ENCODE measurements at regions not wholly inside any gene's neighbourhood (a gene's known extent, or its start where the extent isn't known, plus 50 kb on each side); places are given as distances from the start of the nearest gene placed in this dataset.
"Not testable (repeated sequence)": the region's sequence is repeated elsewhere in the genome, so short reads cannot be mapped to it uniquely, and the experiment has no call there.

- no peak for DNase-seq
These were observed 79.1 kb upstream of the LCORL start for GRCh38 chr4:18100657-18101056.

DNA sequence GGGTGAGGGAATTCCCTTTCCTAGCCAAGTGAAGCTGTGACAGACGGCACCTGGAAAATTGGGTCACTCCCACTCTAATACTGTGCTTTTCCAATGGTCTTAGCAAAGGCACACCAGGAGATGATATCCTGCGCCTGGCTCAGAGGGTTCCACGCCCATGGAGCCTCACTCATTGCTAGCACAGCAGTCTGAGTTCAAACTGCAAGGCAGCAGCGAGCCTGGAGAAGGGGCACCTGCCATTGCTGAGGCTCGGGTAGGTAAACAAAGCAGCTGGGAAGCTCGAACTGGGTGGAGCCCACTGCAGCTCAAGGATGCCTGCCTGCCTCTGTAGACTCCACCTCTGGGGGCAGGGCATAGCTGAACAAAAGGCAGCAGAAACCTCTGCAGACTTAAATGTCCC is 68.9 kb upstream of the LCORL start:
- DNase-seq = not testable (repeated sequence)

- DNase-seq = no peak
These were observed 60.7 kb upstream of the LCORL start for GRCh38 chr4:18082236-18082635.

- DNase-seq = no peak
These were observed 60.2 kb upstream of the LCORL start for GRCh38 chr4:18081708-18082107.

- DNase-seq = no peak
These were observed 56.3 kb upstream of the LCORL start for GRCh38 chr4:18077808-18078207.

GRCh38 chr4:18075823-18076433 is 54.4 kb upstream of the LCORL start:
- DNase-seq = no peak

DNA sequence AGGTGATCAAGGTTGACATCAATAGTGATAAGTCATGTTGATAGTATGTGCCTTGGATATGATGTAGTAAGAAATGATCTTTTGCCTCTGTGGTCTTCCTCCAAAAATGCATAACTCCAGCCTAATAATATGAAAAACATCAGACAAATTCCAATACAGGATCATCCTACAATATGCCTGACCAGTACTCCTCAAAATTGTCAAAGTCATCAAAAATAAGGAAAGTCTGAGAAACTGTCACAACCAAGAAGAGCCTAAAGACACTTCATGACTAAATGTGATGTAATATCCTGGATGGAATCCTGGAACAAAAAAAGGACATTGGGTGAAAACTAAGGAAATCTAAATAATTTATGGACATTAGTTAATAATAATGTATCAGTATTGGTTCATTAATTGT is 50.3 kb upstream of the LCORL start:
- DNase-seq = no peak

All from stimulated activated naive CD4-positive, alpha-beta T cell treated with Interleukin-2 at 50 U/mL for 16 hours (primary cell).